GM12878 (cell line): ENCODE measurements at regions not wholly inside any gene's neighbourhood (a gene's known extent, or its start where the extent isn't known, plus 50 kb on each side); places are given as distances from the start of the nearest gene placed in this dataset.
A peak's percentile ranks its signal among the peaks of the same experiment; 100 is the strongest.

Experiments
- BHLHE40 ChIP-seq, 2 experiments: fragments of 450-650 bp in 1 of 2; IDR thresholded peaks; 2 replicates each; pipeline ENCODE4 v1.6.1; 2011 to 2017; ENCODE audit warnings: low read depth in 2 of 2, borderline replicate concordance in 1 of 2, improper control_type of control experiment in 1 of 2, low read length in 1 of 2, mild to moderate bottlenecking in 1 of 2
- BMI1 ChIP-seq: fragments of 450-650 bp; IDR thresholded peaks from 2 replicates; pipeline ENCODE4 v1.6.1; 2016; ENCODE audit warnings: mild to moderate bottlenecking, moderate library complexity, borderline replicate concordance
- CBFB ChIP-seq: IDR thresholded peaks from 2 replicates; pipeline ENCODE4 v1.6.1; 2016; ENCODE audit warnings: antibody characterized with exemption, low read depth
- CREB1 ChIP-seq: IDR thresholded peaks from 2 replicates; pipeline ENCODE4 v1.6.1; 2012; ENCODE audit warnings: low read depth, mild to moderate bottlenecking, inconsistent platforms
- IKZF2 ChIP-seq, 2 experiments: fragments of 450-650 bp; IDR thresholded peaks; 2 replicates each; pipeline ENCODE4 v1.6.1; 2017; ENCODE audit warnings: mild to moderate bottlenecking in 2 of 2, moderate library complexity in 2 of 2
- LARP7 ChIP-seq: fragments of 450-650 bp; IDR thresholded peaks from 2 replicates; pipeline ENCODE4 v1.6.1; 2017; ENCODE audit warnings: mild to moderate bottlenecking
- MEF2A ChIP-seq: IDR thresholded peaks from 2 replicates; pipeline ENCODE4 v1.6.1; 2011; ENCODE audit warnings: low read depth, mild to moderate bottlenecking, low read length, moderate library complexity; ENCODE audit not compliant: insufficient read depth
- NFYB ChIP-seq: IDR thresholded peaks from 2 replicates; pipeline ENCODE4 v1.6.1; 2011; ENCODE audit warnings: low read depth, mild to moderate bottlenecking, low read length, improper control_type of control experiment, moderate library complexity; ENCODE audit not compliant: insufficient read depth
- RCOR1 ChIP-seq: conservative IDR thresholded peaks from 2 replicates; pipeline ENCODE4 v1.6.1; 2012; ENCODE audit warnings: low read depth, low read length, improper control_type of control experiment
- RUNX3 ChIP-seq: IDR thresholded peaks from 2 replicates; pipeline ENCODE4 v1.6.1; 2012; ENCODE audit warnings: low read length, inconsistent platforms
- SMAD5 ChIP-seq: IDR thresholded peaks from 2 replicates; pipeline ENCODE4 v1.6.1; 2016; ENCODE audit warnings: antibody characterized with exemption, low read depth
- SMARCA5 ChIP-seq: fragments of 450-650 bp; IDR thresholded peaks from 2 replicates; pipeline ENCODE4 v1.6.1; 2017; ENCODE audit warnings: mild to moderate bottlenecking
- SRF ChIP-seq, 2 experiments: IDR thresholded peaks; 2 replicates each; pipeline ENCODE4 v1.6.1; 2011; ENCODE audit warnings: low read depth in 2 of 2, low read length in 2 of 2, mild to moderate bottlenecking in 1 of 2, moderate library complexity in 1 of 2
- TCF3 ChIP-seq: IDR thresholded peaks from 2 replicates; pipeline ENCODE4 v1.6.1; 2012; ENCODE audit warnings: low read depth, mild to moderate bottlenecking, low read length, borderline replicate concordance; ENCODE audit not compliant: insufficient read depth
- TF ChIP-seq, protein P1 (sequence below): fragments of 450-650 bp; IDR thresholded peaks from 2 replicates; pipeline ENCODE4 v1.6.1; 2016; ENCODE audit warnings: mild to moderate bottlenecking, moderate library complexity, borderline replicate concordance
- TF ChIP-seq, protein P2 (sequence below): fragments of 450-650 bp; IDR thresholded peaks from 2 replicates; pipeline ENCODE4 v1.6.1; 2017; ENCODE audit warnings: mild to moderate bottlenecking, moderate library complexity
- TF ChIP-seq, protein P3 (sequence below): IDR thresholded peaks from 2 replicates; pipeline ENCODE4 v1.6.1; 2011; ENCODE audit warnings: mild to moderate bottlenecking, low read depth, low read length, moderate library complexity; ENCODE audit not compliant: insufficient replicate concordance
- TF ChIP-seq, protein P4 (sequence below): IDR thresholded peaks from 2 replicates; pipeline ENCODE4 v1.6.1; 2011; ENCODE audit warnings: borderline replicate concordance, low read depth, mild to moderate bottlenecking, moderate library complexity, low read length; ENCODE audit not compliant: insufficient read depth, poor library complexity, severe bottlenecking

DNA sequence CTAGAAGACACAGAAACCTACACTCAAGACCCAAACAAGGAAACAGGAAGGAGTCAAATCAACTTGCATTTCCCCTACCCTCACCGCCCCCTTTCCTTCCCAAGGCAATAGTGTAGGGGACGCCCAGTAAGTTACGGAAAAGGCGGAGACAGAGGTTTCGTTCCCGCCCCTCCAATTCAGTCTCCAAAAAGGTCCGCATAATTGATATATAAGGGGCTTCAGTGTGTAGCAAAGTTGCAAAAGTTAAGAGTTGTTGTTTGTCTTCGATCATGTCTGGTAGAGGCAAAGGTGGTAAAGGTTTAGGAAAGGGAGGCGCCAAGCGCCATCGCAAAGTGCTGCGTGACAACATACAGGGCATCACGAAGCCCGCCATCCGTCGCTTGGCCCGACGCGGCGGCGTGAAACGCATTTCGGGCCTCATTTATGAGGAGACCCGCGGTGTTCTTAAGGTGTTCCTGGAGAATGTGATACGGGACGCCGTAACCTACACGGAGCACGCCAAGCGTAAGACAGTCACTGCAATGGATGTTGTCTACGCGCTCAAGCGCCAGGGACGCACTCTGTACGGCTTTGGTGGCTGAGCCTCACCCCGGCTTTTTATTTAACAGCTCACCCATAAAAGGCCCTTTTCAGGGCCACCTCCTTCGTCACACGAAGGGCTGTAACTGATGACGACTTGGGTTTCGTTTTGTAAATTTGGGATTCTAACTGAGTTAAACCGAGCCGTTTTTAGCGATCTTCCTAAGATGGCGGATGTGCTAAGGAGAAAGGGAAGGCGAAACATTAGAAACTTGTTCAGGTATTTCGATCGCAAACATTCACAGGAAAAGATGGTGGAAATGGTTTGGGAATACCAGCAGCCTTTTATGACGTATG lies 124.6 kb upstream of the BTN3A2 start (continued):
- TF ChIP-seq NFYB (no peak), BMI1 (0 out of 2 replicates have a peak, but pooled peaks have one; percentile 47), SMARCA5 (no peak), IKZF2 (IDR thresholded peaks at IDR 0.05) (peak in 1 of 2 experiments; percentile 35; a peak in 3 of 4 replicates), CBFB (peak; percentile 66), BHLHE40 (IDR thresholded peaks at IDR 0.05; ENCODE audit: borderline replicate concordance in 1 of 2, low read depth in 2 of 2, low read length in 1 of 2) (peak in 1 of 2 experiments; percentile 36; a peak in 1 of 4 replicates), TCF3 (peak; percentile 95; the same call in 1 of the 2 replicates), SRF (IDR thresholded peaks at IDR 0.05; ENCODE audit: low read depth in 2 of 2, low read length in 2 of 2) (peak; percentile 66 to 78), SMAD5 (peak; percentile 96), CREB1 (peak; percentile 86), RUNX3 (peak; percentile 31), LARP7 (no peak), MEF2A (no peak), RCOR1 (0 out of 2 replicates have a peak, but pooled peaks have one; percentile 50)
- TF ChIP-seq, protein P1, sequence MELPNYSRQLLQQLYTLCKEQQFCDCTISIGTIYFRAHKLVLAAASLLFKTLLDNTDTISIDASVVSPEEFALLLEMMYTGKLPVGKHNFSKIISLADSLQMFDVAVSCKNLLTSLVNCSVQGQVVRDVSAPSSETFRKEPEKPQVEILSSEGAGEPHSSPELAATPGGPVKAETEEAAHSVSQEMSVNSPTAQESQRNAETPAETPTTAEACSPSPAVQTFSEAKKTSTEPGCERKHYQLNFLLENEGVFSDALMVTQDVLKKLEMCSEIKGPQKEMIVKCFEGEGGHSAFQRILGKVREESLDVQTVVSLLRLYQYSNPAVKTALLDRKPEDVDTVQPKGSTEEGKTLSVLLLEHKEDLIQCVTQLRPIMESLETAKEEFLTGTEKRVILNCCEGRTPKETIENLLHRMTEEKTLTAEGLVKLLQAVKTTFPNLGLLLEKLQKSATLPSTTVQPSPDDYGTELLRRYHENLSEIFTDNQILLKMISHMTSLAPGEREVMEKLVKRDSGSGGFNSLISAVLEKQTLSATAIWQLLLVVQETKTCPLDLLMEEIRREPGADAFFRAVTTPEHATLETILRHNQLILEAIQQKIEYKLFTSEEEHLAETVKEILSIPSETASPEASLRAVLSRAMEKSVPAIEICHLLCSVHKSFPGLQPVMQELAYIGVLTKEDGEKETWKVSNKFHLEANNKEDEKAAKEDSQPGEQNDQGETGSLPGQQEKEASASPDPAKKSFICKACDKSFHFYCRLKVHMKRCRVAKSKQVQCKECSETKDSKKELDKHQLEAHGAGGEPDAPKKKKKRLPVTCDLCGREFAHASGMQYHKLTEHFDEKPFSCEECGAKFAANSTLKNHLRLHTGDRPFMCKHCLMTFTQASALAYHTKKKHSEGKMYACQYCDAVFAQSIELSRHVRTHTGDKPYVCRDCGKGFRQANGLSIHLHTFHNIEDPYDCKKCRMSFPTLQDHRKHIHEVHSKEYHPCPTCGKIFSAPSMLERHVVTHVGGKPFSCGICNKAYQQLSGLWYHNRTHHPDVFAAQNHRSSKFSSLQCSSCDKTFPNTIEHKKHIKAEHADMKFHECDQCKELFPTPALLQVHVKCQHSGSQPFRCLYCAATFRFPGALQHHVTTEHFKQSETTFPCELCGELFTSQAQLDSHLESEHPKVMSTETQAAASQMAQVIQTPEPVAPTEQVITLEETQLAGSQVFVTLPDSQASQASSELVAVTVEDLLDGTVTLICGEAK: peak; percentile 62; the same call in 1 of the 2 replicates
- TF ChIP-seq, protein P2, sequence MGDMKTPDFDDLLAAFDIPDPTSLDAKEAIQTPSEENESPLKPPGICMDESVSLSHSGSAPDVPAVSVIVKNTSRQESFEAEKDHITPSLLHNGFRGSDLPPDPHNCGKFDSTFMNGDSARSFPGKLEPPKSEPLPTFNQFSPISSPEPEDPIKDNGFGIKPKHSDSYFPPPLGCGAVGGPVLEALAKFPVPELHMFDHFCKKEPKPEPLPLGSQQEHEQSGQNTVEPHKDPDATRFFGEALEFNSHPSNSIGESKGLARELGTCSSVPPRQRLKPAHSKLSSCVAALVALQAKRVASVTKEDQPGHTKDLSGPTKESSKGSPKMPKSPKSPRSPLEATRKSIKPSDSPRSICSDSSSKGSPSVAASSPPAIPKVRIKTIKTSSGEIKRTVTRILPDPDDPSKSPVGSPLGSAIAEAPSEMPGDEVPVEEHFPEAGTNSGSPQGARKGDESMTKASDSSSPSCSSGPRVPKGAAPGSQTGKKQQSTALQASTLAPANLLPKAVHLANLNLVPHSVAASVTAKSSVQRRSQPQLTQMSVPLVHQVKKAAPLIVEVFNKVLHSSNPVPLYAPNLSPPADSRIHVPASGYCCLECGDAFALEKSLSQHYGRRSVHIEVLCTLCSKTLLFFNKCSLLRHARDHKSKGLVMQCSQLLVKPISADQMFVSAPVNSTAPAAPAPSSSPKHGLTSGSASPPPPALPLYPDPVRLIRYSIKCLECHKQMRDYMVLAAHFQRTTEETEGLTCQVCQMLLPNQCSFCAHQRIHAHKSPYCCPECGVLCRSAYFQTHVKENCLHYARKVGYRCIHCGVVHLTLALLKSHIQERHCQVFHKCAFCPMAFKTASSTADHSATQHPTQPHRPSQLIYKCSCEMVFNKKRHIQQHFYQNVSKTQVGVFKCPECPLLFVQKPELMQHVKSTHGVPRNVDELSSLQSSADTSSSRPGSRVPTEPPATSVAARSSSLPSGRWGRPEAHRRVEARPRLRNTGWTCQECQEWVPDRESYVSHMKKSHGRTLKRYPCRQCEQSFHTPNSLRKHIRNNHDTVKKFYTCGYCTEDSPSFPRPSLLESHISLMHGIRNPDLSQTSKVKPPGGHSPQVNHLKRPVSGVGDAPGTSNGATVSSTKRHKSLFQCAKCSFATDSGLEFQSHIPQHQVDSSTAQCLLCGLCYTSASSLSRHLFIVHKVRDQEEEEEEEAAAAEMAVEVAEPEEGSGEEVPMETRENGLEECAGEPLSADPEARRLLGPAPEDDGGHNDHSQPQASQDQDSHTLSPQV: 0 out of 2 replicates have a peak, but pooled peaks have one; percentile 41
- TF ChIP-seq, protein P3, sequence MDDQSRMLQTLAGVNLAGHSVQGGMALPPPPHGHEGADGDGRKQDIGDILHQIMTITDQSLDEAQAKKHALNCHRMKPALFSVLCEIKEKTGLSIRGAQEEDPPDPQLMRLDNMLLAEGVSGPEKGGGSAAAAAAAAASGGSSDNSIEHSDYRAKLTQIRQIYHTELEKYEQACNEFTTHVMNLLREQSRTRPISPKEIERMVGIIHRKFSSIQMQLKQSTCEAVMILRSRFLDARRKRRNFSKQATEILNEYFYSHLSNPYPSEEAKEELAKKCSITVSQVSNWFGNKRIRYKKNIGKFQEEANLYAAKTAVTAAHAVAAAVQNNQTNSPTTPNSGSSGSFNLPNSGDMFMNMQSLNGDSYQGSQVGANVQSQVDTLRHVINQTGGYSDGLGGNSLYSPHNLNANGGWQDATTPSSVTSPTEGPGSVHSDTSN: peak; percentile 5
- TF ChIP-seq, protein P4, sequence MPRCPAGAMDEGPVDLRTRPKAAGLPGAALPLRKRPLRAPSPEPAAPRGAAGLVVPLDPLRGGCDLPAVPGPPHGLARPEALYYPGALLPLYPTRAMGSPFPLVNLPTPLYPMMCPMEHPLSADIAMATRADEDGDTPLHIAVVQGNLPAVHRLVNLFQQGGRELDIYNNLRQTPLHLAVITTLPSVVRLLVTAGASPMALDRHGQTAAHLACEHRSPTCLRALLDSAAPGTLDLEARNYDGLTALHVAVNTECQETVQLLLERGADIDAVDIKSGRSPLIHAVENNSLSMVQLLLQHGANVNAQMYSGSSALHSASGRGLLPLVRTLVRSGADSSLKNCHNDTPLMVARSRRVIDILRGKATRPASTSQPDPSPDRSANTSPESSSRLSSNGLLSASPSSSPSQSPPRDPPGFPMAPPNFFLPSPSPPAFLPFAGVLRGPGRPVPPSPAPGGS: peak; percentile 14
